Large intestine (tissue), 3 donors: ENCODE measurements at regions not wholly inside any gene's neighbourhood (a gene's known extent, or its start where the extent isn't known, plus 50 kb on each side); places are given as distances from the start of the nearest gene placed in this dataset.

Experiments
- DNase-seq, 2 donors: peaks; one replicate each; pipeline versions ENCODE4 v3.0.0 to v3.0.0-alpha.2; 2013
- H3K27ac ChIP-seq: one replicate; pipeline ENCODE4 v1.5.1; 2013; ENCODE audit warnings: low read length
- H3K27me3 ChIP-seq: 2 replicates; pipeline ENCODE4 v1.6.1; 2013; ENCODE audit warnings: low read length; ENCODE audit not compliant: control insufficient read depth, insufficient read depth
- H3K36me3 ChIP-seq: 2 replicates; pipeline ENCODE4 v1.6.1; 2013; ENCODE audit warnings: low read length; ENCODE audit not compliant: control insufficient read depth, insufficient read depth
- H3K4me1 ChIP-seq: one replicate; pipeline ENCODE4 v1.6.1; 2013; ENCODE audit warnings: low read length; ENCODE audit not compliant: control insufficient read depth, insufficient read depth
- H3K4me3 ChIP-seq: one replicate; pipeline ENCODE4 v1.5.1; 2013; ENCODE audit warnings: low read length
- H3K9me3 ChIP-seq: one replicate; pipeline ENCODE4 v1.6.1; 2013; ENCODE audit warnings: mild to moderate bottlenecking, low read depth, low read length, moderate library complexity; ENCODE audit not compliant: control insufficient read depth
- WGBS: methylation state at CpG from one replicate; pipeline ENCODE4 v1.1.5; 2013; ENCODE audit warnings: low lambda C conversion rate; ENCODE audit not compliant: insufficient coverage; 5-methylcytosine and 5-hydroxymethylcytosine counted together

GRCh38 chr9:81776390-81776789, 87.0 kb upstream of the TLE1 start:
- WGBS: no CpG with 5 or more reads among the region's 1 CpG
- no peaks in the 10 kb centered on the region for H3K4me1 ChIP-seq
- H3K27ac ChIP-seq: no peak overlapping the region
- H3K27me3 ChIP-seq: no peaks in the 10 kb centered on the region
- no peak overlapping the region for H3K4me3 ChIP-seq
- no peaks in the 10 kb centered on the region for H3K36me3 ChIP-seq
- DNase-seq: no peak
- H3K9me3 ChIP-seq: no peaks in the 10 kb centered on the region

GRCh38 chr9:81776834-81777233, 87.5 kb upstream of the TLE1 start:
- Histone ChIP-seq H3K4me3 (no peak overlapping the region), H3K9me3 (no peaks in the 10 kb centered on the region), H3K4me1 (no peaks in the 10 kb centered on the region), H3K27ac (no peak overlapping the region), H3K27me3 (no peaks in the 10 kb centered on the region), H3K36me3 (no peaks in the 10 kb centered on the region)
- no CpG with 5 or more reads among the region's 2 CpGs for WGBS
- no peak for DNase-seq

- H3K27me3 ChIP-seq: no peaks in the 10 kb centered on the region
- DNase-seq: no peak
- no peak overlapping the region for H3K27ac ChIP-seq
- no peaks in the 10 kb centered on the region for H3K4me1 ChIP-seq
- H3K36me3 ChIP-seq: no peaks in the 10 kb centered on the region
- no peak overlapping the region for H3K4me3 ChIP-seq
- no peaks in the 10 kb centered on the region for H3K9me3 ChIP-seq
- 80% methylated on average over 1 of the region's 3 CpGs for WGBS
These were observed 88.1 kb upstream of the TLE1 start for GRCh38 chr9:81777482-81777881.

GRCh38 chr9:81782313-81782995, 93.1 kb upstream of the TLE1 start:
- no peaks in the 10 kb centered on the region for H3K9me3 ChIP-seq
- H3K27ac ChIP-seq: no peak overlapping the region
- no peaks in the 10 kb centered on the region for H3K27me3 ChIP-seq
- H3K4me1 ChIP-seq: peaks cover 10% of the 10 kb centered on the region
- no CpG with 5 or more reads among the region's 10 CpGs for WGBS
- H3K4me3 ChIP-seq: no peak overlapping the region
- no peaks in the 10 kb centered on the region for H3K36me3 ChIP-seq
- DNase-seq: no peak

- WGBS: no CpG with 5 or more reads among the region's 4 CpGs
These were observed 98.6 kb upstream of the TLE1 start for GRCh38 chr9:81787747-81788632.

GRCh38 chr9:81789721-81790120, 100.4 kb upstream of the TLE1 start:
- no peak overlapping the region for H3K27ac ChIP-seq
- no peaks in the 10 kb centered on the region for H3K27me3 ChIP-seq
- H3K36me3 ChIP-seq: no peaks in the 10 kb centered on the region
- H3K4me3 ChIP-seq: no peak overlapping the region
- no peaks in the 10 kb centered on the region for H3K9me3 ChIP-seq
- DNase-seq: no peak
- no CpG with 5 or more reads among the region's 1 CpG for WGBS
- H3K4me1 ChIP-seq: peaks cover 18% of the 10 kb centered on the region

More at GRCh38 chr9:81787747-81788632, 98.6 kb upstream of the TLE1 start:
- Histone ChIP-seq H3K27me3 (no peaks in the 10 kb centered on the region), H3K36me3 (no peaks in the 10 kb centered on the region), H3K4me3 (no peak overlapping the region), H3K9me3 (no peaks in the 10 kb centered on the region), H3K27ac (peak overlapping the region; percentile 64), H3K4me1 (peaks cover 18% of the 10 kb centered on the region)
- DNase-seq: peak; percentile 66 to 88

- Histone ChIP-seq H3K36me3 (no peaks in the 10 kb centered on the region), H3K4me3 (no peak overlapping the region), H3K27me3 (no peaks in the 10 kb centered on the region), H3K27ac (no peak overlapping the region), H3K9me3 (no peaks in the 10 kb centered on the region), H3K4me1 (peaks cover 18% of the 10 kb centered on the region)
- 100% methylated on average over 1 of the region's 2 CpGs for WGBS
- DNase-seq: no peak
These were observed 100.8 kb upstream of the TLE1 start for GRCh38 chr9:81790166-81790565.

GRCh38 chr9:81791076-81791475, 101.7 kb upstream of the TLE1 start:
- Histone ChIP-seq H3K36me3 (no peaks in the 10 kb centered on the region), H3K9me3 (no peaks in the 10 kb centered on the region), H3K27ac (no peak overlapping the region), H3K27me3 (no peaks in the 10 kb centered on the region), H3K4me3 (no peak overlapping the region), H3K4me1 (peaks cover 18% of the 10 kb centered on the region)
- WGBS: 100% methylated on average over 1 of the region's 7 CpGs
- DNase-seq: no peak

- no peak overlapping the region for H3K27ac ChIP-seq
- H3K36me3 ChIP-seq: no peaks in the 10 kb centered on the region
- 82% methylated on average over 2 of the region's 3 CpGs for WGBS
- H3K9me3 ChIP-seq: no peaks in the 10 kb centered on the region
- H3K4me1 ChIP-seq: no peaks in the 10 kb centered on the region
- no peak for DNase-seq
- H3K27me3 ChIP-seq: no peaks in the 10 kb centered on the region
- H3K4me3 ChIP-seq: no peak overlapping the region
These were observed 109.3 kb upstream of the TLE1 start for GRCh38 chr9:81798606-81799005.

- no peaks in the 10 kb centered on the region for H3K9me3 ChIP-seq
- WGBS: no CpG with 5 or more reads among the region's 3 CpGs
- no peak overlapping the region for H3K27ac ChIP-seq
These were observed 111.8 kb upstream of the TLE1 start for GRCh38 chr9:81801190-81801589.

More at GRCh38 chr9:81801190-81801589, 111.8 kb upstream of the TLE1 start:
- Histone ChIP-seq H3K36me3 (no peaks in the 10 kb centered on the region), H3K4me3 (no peak overlapping the region), H3K4me1 (no peaks in the 10 kb centered on the region), H3K27me3 (no peaks in the 10 kb centered on the region)
- no peak for DNase-seq
